KMS-11 (cell line): ENCODE measurements at regions not wholly inside any gene's neighbourhood (a gene's known extent, or its start where the extent isn't known, plus 50 kb on each side); places are given as distances from the start of the nearest gene placed in this dataset.

ENCODE experiments used
- H2AFZ ChIP-seq: fragments of 200-600 bp; sonication (generic); 2 replicates; pipeline ENCODE4 v1.6.1; 2016; ENCODE audit warnings: antibody characterized with exemption, mixed run types, low read depth
- H3K27ac ChIP-seq: fragments of 200-600 bp; sonication (generic); 2 replicates; pipeline ENCODE4 v1.6.1; 2016; ENCODE audit warnings: mild to moderate bottlenecking, mixed run types
- H3K27me3 ChIP-seq: fragments of 200-600 bp; sonication (generic); 2 replicates; pipeline ENCODE4 v1.6.1; 2017; ENCODE audit warnings: mild to moderate bottlenecking, low read depth, mixed run types, moderate library complexity; ENCODE audit not compliant: insufficient read depth
- H3K36me3 ChIP-seq: fragments of 200-600 bp; sonication (generic); 2 replicates; pipeline ENCODE4 v1.6.1; 2017; ENCODE audit warnings: mild to moderate bottlenecking, mixed run types; ENCODE audit not compliant: insufficient read depth
- H3K4me1 ChIP-seq: fragments of 200-600 bp; sonication (generic); 2 replicates; pipeline ENCODE4 v1.6.1; 2016; ENCODE audit warnings: mild to moderate bottlenecking, low read depth, mixed run types; ENCODE audit not compliant: poor library complexity, severe bottlenecking
- H3K4me2 ChIP-seq: fragments of 200-600 bp; sonication (generic); 2 replicates; pipeline ENCODE4 v1.7.0; 2016; ENCODE audit warnings: mild to moderate bottlenecking, mixed run types
- H3K4me3 ChIP-seq: fragments of 200-600 bp; sonication (generic); IDR thresholded peaks from 2 replicates; pipeline ENCODE4 v1.6.1; 2017; ENCODE audit warnings: low read depth, low read length, mixed read lengths; ENCODE audit not compliant: insufficient read depth
- H3K79me2 ChIP-seq: fragments of 200-600 bp; sonication (generic); 2 replicates; pipeline ENCODE4 v1.6.1; 2016; ENCODE audit warnings: low read depth, mixed run types; ENCODE audit not compliant: insufficient read depth
- H3K9ac ChIP-seq: fragments of 200-600 bp; sonication (generic); 2 replicates; pipeline ENCODE4 v1.6.1; 2016; ENCODE audit warnings: mild to moderate bottlenecking, mixed run types
- H4K20me1 ChIP-seq: fragments of 200-600 bp; sonication (generic); 2 replicates; pipeline ENCODE4 v1.6.1; 2016; ENCODE audit warnings: mild to moderate bottlenecking, mixed run types; ENCODE audit not compliant: insufficient read depth
- TF ChIP-seq, protein P1 (sequence below): fragments of 200-600 bp; sonication (generic); conservative IDR thresholded peaks from 2 replicates; pipeline ENCODE4 v1.6.1; 2017; ENCODE audit warnings: low read depth, mild to moderate bottlenecking, antibody characterized with exemption, low read length, moderate library complexity, mixed read lengths

DNA sequence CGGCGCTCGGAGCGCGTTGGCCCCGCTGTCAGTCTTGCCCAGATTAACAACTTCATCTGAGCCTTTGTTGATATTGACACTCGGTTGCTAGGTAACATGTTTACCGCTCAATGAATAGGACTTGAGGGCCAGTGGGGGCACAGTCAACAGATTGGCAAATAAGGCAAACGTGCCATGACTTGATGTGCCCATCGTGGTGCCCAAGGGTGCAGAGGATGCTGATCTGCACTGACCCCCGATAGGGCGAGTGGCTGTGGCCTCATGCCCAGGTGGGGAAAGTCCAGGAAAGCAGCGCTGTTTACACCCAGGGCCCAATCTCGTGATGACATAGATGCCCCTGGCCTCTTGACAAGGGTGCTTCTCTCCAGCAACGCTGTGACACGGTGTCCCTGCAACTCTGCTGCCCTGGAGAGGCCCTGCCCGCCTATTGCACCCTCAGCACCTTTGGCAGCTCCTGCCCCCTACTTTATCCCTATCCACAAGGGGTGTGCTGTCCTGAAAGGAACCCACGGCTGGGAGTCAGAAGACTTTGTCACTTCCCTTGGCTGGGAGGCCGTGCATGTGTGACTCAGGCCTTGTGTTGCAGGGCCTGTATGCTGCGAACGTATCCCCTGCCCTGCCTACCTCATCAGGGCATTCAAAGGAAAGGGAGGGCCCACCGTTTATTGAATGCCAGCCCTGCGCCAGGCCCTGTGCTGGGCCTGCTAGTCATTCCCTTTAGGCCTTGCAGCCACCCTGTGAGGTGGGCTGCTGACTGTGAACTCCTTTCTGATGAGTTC, 158.0 kb downstream of the INHBB start:
- H4K20me1 ChIP-seq = no peaks in the 10 kb centered on the region
- no peak overlapping the region for H3K27ac ChIP-seq
- H3K4me2 ChIP-seq = no peak overlapping the region
- H3K9ac ChIP-seq = no peak overlapping the region
- no peak overlapping the region for H2AFZ ChIP-seq
- TF ChIP-seq, protein P1, sequence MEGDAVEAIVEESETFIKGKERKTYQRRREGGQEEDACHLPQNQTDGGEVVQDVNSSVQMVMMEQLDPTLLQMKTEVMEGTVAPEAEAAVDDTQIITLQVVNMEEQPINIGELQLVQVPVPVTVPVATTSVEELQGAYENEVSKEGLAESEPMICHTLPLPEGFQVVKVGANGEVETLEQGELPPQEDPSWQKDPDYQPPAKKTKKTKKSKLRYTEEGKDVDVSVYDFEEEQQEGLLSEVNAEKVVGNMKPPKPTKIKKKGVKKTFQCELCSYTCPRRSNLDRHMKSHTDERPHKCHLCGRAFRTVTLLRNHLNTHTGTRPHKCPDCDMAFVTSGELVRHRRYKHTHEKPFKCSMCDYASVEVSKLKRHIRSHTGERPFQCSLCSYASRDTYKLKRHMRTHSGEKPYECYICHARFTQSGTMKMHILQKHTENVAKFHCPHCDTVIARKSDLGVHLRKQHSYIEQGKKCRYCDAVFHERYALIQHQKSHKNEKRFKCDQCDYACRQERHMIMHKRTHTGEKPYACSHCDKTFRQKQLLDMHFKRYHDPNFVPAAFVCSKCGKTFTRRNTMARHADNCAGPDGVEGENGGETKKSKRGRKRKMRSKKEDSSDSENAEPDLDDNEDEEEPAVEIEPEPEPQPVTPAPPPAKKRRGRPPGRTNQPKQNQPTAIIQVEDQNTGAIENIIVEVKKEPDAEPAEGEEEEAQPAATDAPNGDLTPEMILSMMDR = no peak
- H3K4me1 ChIP-seq = no peaks in the 10 kb centered on the region
- no peaks in the 10 kb centered on the region for H3K27me3 ChIP-seq
- H3K4me3 ChIP-seq = no peak overlapping the region
- H3K79me2 ChIP-seq = no peaks in the 10 kb centered on the region
- H3K36me3 ChIP-seq = no peaks in the 10 kb centered on the region

GRCh38 chr2:120504936-120505705, 159.2 kb downstream of the INHBB start:
- no peaks in the 10 kb centered on the region for H3K79me2 ChIP-seq
- TF ChIP-seq, protein P1 = no peak
- no peaks in the 10 kb centered on the region for H3K27me3 ChIP-seq
- H4K20me1 ChIP-seq = no peaks in the 10 kb centered on the region
- H3K4me3 ChIP-seq = no peak overlapping the region
- H3K27ac ChIP-seq = no peak overlapping the region
- no peak overlapping the region for H3K4me2 ChIP-seq
- H3K36me3 ChIP-seq = no peaks in the 10 kb centered on the region
- no peak overlapping the region for H2AFZ ChIP-seq
- no peak overlapping the region for H3K9ac ChIP-seq
- no peaks in the 10 kb centered on the region for H3K4me1 ChIP-seq

DNA sequence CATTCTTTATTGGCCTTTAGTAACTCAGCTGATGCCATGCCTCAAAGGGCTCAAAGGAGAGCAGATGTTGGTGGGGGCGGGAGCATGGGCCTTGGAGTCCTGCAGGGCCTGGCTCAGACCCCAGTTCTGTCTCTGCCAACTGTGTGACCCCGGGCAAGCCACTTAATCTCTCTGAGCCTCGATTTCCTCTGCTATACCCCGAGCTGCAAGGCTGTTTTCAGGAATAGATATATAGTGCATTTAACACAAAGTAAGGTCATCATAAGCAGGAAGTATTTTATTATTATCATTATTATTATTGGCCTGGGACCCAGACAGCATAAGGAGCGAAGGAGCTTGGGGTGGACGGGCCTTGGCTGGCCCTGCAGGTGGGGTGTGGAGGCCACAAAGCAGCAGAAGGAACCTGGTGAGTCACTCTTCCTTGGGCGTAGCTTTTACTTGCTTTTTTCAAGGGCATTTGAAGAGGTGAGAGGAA, 162.7 kb downstream of the INHBB start:
- H3K36me3 ChIP-seq = no peaks in the 10 kb centered on the region
- no peak overlapping the region for H2AFZ ChIP-seq
- H3K27me3 ChIP-seq = no peaks in the 10 kb centered on the region
- H3K4me2 ChIP-seq = no peak overlapping the region
- H4K20me1 ChIP-seq = no peaks in the 10 kb centered on the region
- no peak overlapping the region for H3K4me3 ChIP-seq
- H3K27ac ChIP-seq = no peak overlapping the region
- TF ChIP-seq, protein P1 = no peak
- H3K79me2 ChIP-seq = no peaks in the 10 kb centered on the region
- no peaks in the 10 kb centered on the region for H3K4me1 ChIP-seq
- H3K9ac ChIP-seq = no peak overlapping the region

GRCh38 chr2:120509213-120509815, 163.4 kb downstream of the INHBB start:
- no peaks in the 10 kb centered on the region for H3K36me3 ChIP-seq
- H3K4me2 ChIP-seq = no peak overlapping the region
- H3K4me3 ChIP-seq = no peak overlapping the region
- H2AFZ ChIP-seq = no peak overlapping the region
- no peaks in the 10 kb centered on the region for H3K79me2 ChIP-seq
- no peaks in the 10 kb centered on the region for H3K4me1 ChIP-seq
- no peaks in the 10 kb centered on the region for H3K27me3 ChIP-seq
- no peak overlapping the region for H3K9ac ChIP-seq
- no peak overlapping the region for H3K27ac ChIP-seq
- H4K20me1 ChIP-seq = no peaks in the 10 kb centered on the region
- TF ChIP-seq, protein P1 = no peak
